COLO829 (cell line): ENCODE measurements at regions not wholly inside any gene's neighbourhood (a gene's known extent, or its start where the extent isn't known, plus 50 kb on each side); places are given as distances from the start of the nearest gene placed in this dataset.
"Not testable (repeated sequence)": the region's sequence is repeated elsewhere in the genome, so short reads cannot be mapped to it uniquely, and the experiment has no call there.

ENCODE experiments used
- DNase-seq: peaks from one replicate; pipeline ENCODE4 v3.0.0; 2012; ENCODE audit warnings: low spot score

DNA sequence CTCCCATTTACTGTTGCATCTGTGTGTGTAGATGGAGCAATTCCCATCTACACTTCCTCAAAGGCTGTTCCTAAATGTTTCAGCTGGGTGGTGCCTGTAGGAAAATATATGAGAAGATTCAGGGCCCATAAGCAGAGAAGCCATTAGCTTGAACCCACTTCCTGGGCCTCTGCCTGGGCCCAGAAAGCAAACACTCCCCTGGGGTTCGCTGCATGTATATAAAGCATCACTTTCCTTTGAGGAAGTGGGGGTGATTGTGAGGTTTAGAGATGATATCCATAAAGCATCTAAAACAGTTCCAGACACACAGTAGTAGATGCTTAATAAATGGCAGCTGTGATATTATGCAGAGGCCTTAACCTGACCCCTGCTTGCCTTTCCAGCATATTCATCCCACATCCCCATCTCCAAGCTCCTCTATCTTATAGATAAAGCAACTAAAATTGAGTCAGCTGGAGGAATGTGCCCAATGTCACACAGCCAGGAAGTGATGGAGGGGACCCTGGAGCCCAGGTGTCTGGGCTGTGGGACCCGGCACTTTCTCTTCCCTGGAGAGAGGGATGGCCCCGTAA is 280.0 kb upstream of the CRY1 start:
- no peak for DNase-seq

DNA sequence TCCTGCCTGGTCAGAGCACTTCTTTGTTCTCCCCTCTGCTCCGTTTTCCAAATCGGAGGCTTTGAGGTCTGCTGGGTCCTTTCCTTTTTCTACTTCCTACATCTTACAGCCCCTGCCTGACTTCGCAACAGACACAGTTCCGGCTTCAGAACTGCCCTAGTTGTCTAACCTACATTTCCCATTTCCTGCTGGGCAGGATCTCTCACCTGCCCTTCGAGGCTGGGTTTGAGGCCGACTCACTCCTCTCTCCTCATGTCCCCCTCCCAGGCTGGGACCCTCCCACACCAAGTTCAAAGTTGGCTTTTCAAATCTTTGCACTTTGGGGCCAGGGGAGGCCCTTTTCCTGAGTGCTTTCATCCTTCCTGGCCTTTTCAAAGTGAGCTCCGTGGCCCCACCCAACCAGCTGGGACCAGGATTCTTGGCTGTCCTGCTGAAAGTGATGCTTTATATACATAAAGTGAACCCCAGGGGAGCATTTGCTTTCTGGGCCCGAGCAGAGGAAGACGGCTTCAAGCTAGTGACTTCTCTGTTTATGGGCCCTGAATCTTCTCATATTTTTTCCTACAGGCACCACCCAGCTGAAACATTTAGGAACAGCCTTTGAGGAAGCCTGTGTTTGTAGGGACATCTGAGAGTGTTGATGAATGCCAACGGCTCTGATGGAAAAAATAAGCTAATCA is 281.0 kb upstream of the CRY1 start:
- DNase-seq: no peak

DNA sequence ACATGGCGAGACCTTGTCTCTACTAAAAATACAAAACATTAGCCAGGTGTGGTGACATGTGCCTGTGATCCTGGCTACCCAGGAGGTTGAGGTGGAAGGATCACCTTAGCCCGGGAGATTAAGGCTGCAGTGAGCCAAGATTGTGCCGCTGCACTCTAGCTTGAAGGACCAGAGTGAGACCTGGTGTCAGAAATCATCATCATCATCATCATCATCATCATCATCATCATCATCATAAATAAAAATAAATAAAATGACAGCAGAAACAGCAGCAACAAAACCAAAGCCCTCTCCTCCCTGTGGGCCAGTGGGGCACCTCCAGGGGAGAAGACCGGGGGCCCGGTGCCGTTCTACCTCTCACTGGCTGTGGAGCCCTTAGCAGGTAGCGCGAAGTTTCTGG is 281.9 kb upstream of the CRY1 start:
- DNase-seq: no peak

DNA sequence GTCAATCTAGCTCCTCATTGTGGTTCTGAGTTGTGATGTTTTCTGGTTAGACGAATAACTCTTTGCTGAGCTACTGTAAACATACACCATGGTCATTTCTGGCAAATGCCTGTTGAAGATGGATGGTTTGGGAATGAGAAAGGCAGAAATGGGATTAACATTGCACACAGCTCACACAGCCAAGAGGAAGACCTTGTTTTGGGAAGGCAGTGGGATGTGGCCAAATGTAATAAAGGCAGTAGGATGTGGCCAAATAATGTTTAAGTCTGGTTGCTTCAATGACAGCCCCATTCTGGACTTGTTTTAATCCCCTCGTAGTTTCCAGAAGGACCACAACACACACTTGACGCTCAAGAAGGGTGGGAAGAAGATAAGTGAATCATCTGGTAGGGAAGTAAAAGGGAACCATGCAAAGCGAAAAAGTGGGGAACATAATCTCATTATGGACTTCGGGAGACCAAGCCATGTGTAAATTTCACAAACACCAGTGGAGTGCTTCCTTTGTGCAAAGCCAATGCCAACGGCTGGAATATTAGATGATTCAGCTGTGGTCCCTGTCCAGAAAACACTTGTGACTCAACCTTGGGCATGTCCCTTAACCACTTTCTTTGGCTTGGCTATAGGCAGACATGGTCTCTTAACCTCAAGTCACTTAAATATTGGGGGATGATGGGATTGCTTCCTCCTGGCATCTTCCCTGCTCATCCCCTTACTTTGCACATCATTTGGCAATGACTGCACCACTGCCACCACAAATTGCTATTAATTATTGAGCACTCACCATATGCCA is 284.4 kb upstream of the CRY1 start:
- DNase-seq: no peak

DNA sequence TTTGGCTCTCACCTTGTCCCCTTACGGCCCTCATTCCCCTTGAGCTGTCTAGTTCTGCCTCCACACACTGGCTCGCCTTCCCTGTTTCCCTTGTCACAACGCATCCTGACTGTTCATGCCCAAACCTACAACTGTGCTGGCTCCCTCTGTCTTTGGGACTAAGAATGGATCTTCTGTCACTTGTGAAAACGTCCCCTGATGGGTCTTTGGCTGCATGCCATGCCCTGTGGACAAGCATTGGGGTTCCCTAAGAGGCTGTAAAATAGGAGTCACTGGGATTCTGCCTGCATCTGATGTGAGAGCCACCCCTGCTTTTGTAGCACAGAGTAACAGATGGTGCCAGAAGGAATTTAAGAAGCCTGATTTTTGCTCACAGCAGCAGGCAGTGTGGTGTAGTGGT is 285.3 kb upstream of the CRY1 start:
- DNase-seq: no peak

DNA sequence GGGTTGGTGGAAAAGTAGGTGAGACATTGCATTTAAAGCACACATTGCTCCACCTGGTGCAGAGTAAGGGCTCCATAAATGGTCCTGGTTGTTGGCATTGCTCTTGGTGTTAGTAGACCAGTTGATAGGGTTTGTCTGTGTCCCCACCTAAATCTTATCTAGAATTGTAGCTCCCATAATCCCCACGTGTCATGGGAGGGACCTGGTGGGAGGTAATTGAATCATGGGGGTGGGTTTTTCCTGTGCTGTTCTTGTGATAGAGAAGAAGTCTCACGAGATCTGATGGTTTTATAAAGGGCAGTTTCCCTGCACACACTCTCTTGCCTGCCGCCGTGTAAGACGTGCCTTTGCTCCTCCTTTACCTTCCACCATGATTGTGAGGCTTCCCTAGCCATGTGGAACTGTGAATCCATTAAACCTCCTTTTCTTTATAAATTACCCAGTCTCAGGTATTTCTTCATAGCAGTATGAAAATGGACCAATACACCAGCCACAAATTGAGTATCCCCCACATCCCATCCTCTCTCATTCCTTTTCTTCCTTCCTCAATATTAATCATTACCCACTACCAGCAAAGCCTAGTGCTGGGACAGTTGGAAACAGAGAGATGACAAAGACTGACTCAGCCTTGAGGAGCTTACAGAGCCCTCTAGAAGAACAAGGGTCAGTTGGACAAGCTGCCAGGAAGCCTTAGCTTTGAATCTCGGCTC is 285.9 kb upstream of the CRY1 start:
- not testable (repeated sequence) for DNase-seq

DNA sequence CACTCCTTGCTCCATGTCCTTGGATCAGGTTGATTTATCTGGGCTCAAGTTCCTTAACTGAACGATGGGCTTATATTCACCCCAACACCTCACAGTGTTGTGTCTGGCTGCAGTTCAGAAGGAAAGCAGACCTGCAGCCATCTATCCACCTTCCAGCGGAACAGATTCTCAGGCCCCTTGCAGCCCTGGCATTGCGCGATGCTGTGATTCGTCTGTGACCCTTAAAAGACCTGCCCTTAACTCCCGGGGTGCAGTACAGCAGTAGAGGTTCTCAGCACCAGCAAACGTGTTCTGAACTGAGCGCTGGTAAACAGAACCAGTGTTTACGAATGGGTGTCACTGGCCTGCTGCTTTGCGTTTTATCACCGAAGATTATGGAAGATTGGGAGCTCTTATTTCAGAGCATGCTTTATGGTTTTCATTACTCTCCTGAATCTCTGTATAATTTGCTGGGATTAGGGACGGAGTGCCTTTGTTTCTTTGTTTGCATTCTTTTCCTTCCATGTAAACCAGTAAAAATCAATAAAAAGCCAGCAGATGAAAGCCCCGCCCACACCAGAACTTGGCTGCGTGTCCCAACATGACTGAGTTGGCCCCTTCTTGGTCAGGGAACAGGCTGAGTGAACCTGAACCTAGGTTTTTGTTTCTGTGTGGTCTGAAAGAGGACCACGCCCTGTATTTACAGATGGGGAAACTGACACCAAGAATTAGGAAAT is 286.7 kb upstream of the CRY1 start:
- no peak for DNase-seq

DNA sequence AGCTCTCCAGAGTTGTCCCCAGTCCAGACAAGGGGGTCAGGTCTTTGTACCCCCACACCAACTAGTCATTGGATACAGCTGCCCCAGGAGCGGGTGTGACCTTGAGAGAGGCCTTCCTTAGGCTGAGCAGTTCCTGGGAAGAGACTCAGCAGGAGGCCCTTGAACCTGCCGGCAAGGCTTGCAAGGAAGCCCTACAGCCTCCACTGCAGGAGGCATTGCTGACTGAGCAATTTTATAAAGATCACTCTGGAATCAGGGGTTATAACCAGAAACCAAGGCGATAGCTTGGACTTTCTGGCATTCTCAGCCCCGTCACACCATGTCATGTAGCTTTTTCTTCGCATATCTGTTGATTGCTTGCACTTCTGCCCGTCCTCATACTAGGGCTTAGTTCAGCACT is 291.3 kb upstream of the CRY1 start:
- no peak for DNase-seq

DNA sequence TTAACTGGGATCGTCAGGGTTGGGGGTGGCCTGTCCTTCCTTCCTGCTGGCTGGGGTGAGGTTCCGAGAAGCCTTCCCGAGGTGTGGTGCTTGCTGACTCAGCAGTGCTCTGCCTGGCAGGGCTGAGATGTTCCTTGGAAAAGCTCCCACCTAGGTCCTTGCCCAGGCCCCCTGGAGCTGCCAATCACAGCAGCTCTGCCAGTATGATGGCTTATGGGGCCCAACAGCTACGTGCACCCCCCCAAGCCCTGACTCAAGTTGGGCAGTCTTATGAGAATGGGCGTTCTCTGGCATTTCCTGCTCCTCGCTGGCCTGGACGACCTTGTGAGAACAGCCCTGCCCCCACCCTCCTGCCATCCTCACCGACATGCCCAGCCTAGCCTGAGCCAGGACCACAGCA is 292.2 kb upstream of the CRY1 start:
- no peak for DNase-seq

DNA sequence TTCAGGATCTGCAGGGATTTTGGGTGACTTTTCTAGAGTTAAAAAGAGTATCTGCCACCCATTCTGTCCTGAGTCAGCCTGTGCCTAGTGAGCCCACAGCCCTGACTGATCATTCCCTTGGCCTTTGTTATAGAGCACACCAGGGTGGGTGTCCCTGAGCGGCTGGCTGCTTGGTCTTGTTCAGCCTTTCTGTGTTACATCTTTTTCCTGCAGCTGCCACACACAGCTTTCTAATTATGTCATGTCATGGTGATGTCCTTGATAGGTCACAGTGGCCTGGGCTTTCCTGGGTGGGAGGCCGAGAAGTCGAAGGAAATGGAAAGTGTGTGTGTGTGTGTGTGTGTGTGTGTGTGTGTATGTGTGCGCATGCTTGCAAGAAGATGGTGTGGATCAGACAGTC is 293.2 kb upstream of the CRY1 start:
- no peak for DNase-seq

DNA sequence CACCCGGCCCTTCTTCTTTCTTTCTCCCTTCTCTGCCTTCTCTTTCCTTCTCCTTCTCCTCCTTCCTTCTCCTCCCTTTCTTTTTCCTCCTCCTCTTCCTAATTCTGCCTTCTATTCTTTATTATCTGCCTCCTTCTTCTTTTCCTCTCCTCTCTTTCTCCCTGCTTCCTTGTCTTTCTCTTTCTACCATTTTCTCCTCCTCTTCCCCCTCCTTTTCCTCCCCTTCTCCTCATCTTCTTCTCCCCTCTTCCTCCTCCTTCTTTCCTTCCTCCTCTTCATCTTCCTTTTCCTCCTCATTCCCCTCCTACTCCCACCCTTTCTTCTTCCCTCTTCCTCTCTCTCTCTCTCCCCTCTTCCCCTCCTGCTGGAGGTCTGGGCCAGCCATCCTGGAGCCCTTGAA is 294.9 kb upstream of the CRY1 start:
- DNase-seq: no peak

DNA sequence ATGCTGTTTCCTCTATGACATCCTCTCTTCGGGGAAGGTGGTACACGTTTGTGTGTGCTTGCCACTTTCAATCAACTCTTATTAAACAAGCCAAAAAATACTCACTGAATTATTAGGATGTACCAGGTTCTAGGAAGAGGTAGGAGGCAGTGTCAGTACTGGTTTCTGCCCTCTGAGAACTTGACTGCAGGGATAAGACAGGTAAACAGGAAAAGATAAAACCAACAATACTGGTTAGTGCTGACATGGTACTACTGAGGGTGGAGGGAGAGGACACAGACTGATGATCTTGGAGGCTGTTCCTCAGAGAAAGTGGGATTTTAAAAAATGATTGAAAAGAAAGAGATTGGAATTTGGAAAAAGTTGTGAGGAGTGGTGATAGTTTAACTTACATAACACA is 295.2 kb upstream of the PWP1 start:
- DNase-seq: no peak

DNA sequence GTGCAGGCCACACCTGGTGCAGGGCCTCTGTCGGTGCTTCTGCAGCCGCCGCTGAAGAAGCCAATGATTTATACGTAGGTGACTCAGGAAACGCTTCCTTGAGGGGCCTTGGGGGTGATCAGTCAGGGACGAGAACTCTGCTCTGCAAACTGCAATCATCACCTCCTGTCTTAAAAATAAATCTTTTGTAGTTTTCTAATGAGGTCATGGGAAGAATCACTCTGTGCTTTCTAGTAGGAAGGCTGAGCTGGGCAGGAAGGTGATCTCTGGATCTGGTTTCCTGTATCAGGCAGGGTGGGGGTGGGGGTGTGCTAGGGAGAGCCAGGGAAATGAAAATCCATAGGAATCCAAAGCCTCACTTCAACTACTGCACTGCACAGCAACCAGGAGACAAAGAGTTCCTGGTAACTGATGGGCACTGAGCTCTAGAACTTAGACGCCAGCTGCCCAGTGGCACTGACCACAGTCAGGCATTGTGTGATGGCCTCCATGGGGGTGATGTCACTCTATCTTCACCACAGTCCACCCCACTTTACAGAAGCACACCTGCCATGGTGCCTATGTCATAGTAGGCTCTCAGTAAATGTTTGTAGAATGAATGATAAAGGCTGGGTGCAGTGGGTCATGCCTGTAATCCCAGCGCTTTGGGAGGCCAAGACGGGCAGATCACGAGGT is 292.4 kb upstream of the PWP1 start:
- DNase-seq: no peak

DNA sequence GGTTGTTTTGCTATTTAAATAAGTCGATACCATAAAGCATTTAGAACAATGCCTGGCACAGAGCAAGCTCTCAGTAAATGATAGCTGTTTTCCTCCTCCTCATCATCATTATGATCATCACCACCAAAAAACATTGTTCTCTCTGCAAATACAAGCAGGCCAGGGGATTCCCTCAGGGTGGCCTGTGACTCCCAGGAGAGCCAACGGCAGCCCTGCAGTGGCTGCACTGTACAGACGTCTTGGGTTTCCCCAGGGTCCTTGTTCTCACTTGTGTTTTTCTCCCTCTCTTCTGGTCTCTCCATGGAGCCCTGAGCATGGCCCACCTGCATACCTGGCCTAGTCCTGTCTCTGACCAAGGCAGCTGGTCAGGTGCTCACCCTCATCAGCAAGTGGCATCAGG is 290.9 kb upstream of the PWP1 start:
- no peak for DNase-seq

DNA sequence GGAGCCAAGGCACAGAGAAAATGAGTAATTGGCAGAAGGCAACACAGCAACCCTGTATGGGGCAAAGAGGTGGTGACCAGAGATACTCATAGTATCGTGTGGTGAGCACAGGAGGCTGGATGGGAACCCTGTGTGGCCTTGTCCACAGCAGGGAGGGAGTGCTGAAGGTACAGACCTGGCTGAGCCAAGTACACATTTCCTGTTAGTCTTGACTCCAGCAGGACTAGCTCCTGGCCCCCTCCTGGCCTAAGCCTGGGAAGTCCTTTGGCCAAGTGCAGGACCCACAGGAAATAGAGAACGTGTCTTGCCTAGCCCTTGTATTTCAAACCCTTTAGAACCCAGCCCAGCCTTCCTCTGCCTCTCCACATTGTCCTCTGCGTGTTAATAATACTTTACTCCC is 289.8 kb upstream of the PWP1 start:
- DNase-seq: no peak

DNA sequence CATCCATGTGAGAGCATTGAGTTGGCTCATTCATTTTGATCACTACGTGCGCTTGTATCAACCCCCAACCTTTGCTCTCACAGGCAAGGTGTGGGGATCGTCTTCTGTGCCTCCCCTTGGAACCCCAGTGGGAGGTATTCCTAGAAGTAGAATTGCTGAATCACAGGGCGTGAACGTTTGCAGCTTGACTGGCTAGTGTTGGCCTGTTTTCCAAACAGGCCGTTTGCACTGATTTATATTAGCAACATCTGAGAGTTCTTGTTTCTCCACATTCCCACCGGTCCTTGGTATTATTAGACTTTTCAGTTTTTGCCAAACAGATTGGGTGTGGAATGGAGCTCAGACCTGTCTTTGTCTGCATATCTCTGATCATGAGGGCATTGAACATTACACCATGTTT is 288.6 kb upstream of the PWP1 start:
- DNase-seq: no peak

DNA sequence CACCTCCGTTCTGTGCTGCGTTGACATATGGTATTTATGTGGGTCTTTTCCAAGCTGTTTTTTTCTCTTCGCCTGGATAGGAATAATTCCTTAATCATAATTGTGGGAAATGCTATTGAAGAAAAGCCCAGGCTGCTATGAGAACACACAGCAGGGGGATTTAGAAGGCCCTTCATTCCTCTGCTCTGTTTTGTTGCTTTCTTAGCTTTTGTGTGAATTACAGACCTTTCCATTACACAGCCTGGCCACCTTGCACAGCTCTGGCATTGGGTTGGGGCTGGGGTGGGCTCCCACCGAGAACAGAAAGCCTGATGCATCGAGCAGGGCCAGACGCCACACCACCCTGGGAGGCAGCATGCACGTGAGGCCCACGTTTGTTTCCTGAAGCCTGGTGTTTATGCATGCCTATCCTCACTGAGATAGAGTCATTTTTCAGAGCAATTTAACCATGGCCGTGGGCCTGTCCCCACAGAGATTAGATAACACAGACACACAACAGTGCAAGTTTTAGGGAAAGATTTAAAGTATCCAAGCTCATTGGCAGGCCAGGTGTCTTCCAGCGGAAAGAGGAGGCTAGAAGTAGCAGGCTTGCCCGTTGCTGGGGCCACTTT is 287.6 kb upstream of the PWP1 start:
- no peak for DNase-seq

DNA sequence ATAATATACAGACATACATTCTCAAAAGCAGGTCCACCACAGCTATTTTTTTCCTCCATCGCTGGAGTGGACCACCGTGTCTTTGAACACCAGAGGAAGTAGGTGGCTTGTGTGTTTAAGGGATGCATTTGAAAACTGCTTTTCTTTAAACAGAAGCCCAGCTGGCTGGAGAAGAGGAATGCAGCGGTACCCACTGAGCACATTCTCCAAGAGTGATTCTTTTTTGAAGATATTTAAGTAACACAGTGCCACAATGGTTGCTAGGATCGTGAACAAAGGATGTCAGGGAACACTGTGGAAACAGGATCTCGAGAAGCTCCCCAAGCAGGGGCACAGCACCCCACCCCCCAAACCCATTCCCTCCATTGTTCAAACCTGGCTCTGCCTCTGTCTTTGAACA is 286.6 kb upstream of the PWP1 start:
- DNase-seq: no peak

DNA sequence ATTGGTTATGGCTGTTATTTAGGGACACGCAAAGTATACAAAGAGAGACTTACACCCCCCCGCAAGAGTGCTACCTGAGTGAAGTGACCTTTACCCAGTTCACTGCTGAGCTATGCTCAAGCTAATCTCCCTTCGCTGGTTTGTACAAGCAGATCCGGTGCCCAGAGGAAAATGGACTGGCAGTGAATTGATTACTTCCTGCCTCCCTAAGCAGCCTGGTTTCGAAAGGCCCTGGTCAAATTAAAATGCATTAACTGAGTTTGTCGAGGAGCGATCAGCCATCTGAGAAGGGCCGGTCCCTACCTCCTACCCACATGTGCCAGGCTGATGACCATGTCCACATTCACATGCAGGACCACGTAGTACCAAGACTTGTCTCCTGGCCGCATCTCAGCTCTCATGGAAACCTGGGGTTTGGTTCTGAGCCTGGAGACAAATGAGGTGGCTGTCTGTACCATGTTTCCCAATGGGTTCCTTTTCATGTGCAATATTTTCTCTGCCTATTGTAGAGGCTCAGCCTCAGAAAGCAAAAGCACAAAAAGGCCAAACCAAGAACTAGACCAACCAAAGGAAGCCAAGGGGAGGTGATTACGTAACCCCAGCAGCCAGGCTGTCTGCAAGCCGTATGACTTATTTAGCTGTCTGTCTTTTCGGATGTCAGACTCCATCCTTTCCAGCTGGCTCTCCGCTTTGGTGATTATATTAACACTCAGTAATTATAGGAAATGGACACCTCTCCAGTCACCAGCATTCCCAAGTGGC is 284.7 kb upstream of the PWP1 start:
- DNase-seq: no peak
